Skeletal muscle satellite cell (primary cell): ENCODE measurements at regions not wholly inside any gene's neighbourhood (a gene's known extent, or its start where the extent isn't known, plus 50 kb on each side); places are given as distances from the start of the nearest gene placed in this dataset.

Experiments used
- H3K27me3 ChIP-seq: 2 replicates; pipeline ENCODE4 v1.7.0; 2013; ENCODE audit warnings: low read length; ENCODE audit not compliant: control insufficient read depth, insufficient read depth
- H3K36me3 ChIP-seq: 2 replicates; pipeline ENCODE4 v1.7.0; 2013; ENCODE audit warnings: mild to moderate bottlenecking, control low read depth, low read length; ENCODE audit not compliant: insufficient read depth
- H3K4me1 ChIP-seq: 2 replicates; pipeline ENCODE4 v1.7.0; 2013; ENCODE audit warnings: low read length; ENCODE audit not compliant: control insufficient read depth, insufficient read depth
- H3K4me2 ChIP-seq: 2 replicates; pipeline ENCODE4 v1.7.0; 2013; ENCODE audit warnings: mild to moderate bottlenecking, low read length
- H3K4me3 ChIP-seq: 2 replicates; pipeline ENCODE4 v1.7.0; 2013; ENCODE audit warnings: low read length
- H3K9ac ChIP-seq: 2 replicates; pipeline ENCODE4 v1.7.0; 2013; ENCODE audit warnings: mild to moderate bottlenecking, low read depth, low read length, moderate library complexity
- H3K9me3 ChIP-seq: replicated peaks from 2 replicates; pipeline ENCODE4 v1.7.0; 2013; ENCODE audit warnings: mild to moderate bottlenecking, control low read depth, low read length

DNA sequence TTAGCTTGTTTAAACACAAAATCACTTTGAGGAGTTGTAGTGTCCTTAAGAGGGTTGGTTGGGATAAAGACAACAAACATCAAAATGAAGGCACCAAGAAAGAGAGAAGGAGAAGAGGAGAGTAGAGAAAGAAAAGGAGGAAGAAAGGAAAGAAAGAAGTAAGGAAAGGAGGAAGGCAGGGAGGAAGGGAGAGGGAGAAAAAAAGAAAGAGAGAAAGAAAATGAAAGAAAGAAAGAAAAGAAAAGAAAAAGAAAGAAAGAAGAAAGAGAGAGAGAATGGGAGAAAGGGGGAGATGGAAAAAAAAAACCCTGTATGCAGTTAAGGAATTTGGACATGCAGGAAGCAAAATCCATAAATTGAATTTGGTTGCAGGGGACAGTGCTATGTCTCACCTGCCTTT, 635.4 kb upstream of the FZD8 start:
- Histone ChIP-seq H3K4me1 (peaks cover 5% of the 10 kb centered on the region), H3K27me3 (no peaks in the 10 kb centered on the region), H3K4me2 (no peak overlapping the region), H3K9me3 (no peaks in the 10 kb centered on the region), H3K9ac (no peak overlapping the region), H3K4me3 (no peak overlapping the region), H3K36me3 (no peaks in the 10 kb centered on the region)

DNA sequence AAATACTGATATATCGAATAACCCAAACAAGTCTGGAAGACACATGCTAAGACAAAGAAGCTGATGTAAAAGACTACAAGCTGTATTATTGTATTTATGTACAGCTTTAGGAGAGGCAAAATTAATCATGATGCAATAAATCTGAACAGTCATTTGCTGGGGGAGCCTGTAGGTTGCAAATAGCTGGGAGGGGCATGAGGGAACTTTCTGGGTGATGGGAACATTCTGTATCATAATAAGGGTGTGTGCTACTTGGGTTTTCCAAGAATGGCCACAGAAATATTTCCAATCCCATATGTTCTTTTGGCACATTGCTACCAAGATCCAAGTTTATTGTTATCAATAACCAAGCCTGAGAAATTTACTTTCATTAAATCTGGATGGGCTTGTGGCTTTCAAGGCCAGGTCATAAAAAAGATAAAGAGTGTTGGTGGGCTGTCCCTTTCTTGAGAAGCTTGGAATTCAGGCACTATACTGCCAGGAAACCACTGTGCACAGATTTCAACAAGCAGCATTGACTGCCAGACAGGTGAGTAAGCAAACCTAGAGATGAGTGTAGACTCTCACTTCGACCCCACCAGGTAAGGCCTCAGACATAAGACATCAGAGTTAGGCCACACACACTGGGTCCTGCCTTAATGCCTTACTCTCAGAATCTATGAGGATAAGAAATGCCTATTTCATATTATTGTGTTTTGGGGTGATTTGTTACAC, 629.7 kb upstream of the FZD8 start:
- Histone ChIP-seq H3K4me3 (no peak overlapping the region), H3K4me2 (no peak overlapping the region), H3K9ac (no peak overlapping the region), H3K36me3 (no peaks in the 10 kb centered on the region), H3K27me3 (no peaks in the 10 kb centered on the region), H3K9me3 (no peaks in the 10 kb centered on the region), H3K4me1 (no peaks in the 10 kb centered on the region)

GRCh38 chr10:36269222-36269621, 627.1 kb upstream of the FZD8 start:
- Histone ChIP-seq H3K4me1 (no peaks in the 10 kb centered on the region), H3K9ac (no peak overlapping the region), H3K36me3 (no peaks in the 10 kb centered on the region), H3K27me3 (no peaks in the 10 kb centered on the region), H3K4me2 (no peak overlapping the region), H3K4me3 (no peak overlapping the region), H3K9me3 (no peaks in the 10 kb centered on the region)

DNA sequence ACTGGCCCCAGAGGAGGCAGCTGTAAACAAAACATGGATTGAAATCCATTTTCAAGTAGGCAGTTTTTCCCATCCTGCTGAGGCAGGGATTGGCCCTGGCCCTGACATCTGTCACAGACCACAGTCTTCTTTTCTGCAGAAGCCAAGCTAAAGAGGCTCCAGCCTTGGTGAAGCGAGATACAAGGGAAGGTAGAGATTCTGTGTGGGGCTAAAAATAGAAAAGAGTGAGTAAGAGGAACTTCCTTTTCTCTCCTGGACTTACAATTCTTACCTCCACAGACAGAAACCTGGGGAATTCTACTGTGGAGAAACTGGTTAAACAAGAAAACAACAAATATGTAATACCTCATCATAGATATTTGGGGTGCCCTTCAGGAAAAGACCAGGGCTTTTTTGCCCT, 624.8 kb upstream of the FZD8 start:
- H3K9me3 ChIP-seq, result no peaks in the 10 kb centered on the region
- no peaks in the 10 kb centered on the region for H3K36me3 ChIP-seq

DNA sequence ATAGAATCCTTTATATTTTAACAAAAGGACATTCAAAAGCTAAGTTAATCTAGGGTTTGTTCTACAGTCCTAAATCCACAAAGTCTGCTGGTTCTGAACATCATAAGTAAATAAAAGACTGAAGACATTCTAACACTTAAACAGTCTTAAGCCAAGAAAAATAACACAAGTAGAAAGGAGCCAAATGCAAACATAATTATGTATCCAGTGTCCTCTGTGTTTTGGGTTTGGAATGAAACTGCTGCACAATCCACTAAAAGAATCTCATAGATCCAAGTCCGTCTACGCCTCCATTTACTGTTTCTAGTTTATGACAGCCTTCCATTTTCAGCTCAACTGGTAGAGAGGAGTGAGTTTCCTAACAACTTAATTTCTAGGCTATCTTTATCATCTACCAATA, 623.6 kb upstream of the FZD8 start:
- Histone ChIP-seq H3K36me3 (no peaks in the 10 kb centered on the region), H3K4me1 (no peaks in the 10 kb centered on the region), H3K4me3 (no peak overlapping the region), H3K9me3 (no peaks in the 10 kb centered on the region), H3K27me3 (no peaks in the 10 kb centered on the region), H3K9ac (no peak overlapping the region), H3K4me2 (no peak overlapping the region)

More for the DNA sequence above, 624.8 kb upstream of the FZD8 start:
- Histone ChIP-seq H3K4me3 (no peak overlapping the region), H3K27me3 (no peaks in the 10 kb centered on the region), H3K9ac (no peak overlapping the region), H3K4me2 (no peak overlapping the region), H3K4me1 (no peaks in the 10 kb centered on the region)

GRCh38 chr10:36263871-36264270, 621.8 kb upstream of the FZD8 start:
- no peak overlapping the region for H3K4me3 ChIP-seq
- H3K4me1 ChIP-seq, result no peaks in the 10 kb centered on the region
- H3K4me2 ChIP-seq, result no peak overlapping the region
- no peak overlapping the region for H3K9ac ChIP-seq
- H3K9me3 ChIP-seq, result no peaks in the 10 kb centered on the region
- no peaks in the 10 kb centered on the region for H3K27me3 ChIP-seq
- no peaks in the 10 kb centered on the region for H3K36me3 ChIP-seq

- Histone ChIP-seq H3K9ac (no peak overlapping the region), H3K27me3 (no peaks in the 10 kb centered on the region), H3K4me2 (no peak overlapping the region), H3K9me3 (no peaks in the 10 kb centered on the region), H3K4me1 (peaks cover 29% of the 10 kb centered on the region), H3K4me3 (no peak overlapping the region), H3K36me3 (no peaks in the 10 kb centered on the region)
Observed at GRCh38 chr10:36256948-36257356, 614.9 kb upstream of the FZD8 start.

DNA sequence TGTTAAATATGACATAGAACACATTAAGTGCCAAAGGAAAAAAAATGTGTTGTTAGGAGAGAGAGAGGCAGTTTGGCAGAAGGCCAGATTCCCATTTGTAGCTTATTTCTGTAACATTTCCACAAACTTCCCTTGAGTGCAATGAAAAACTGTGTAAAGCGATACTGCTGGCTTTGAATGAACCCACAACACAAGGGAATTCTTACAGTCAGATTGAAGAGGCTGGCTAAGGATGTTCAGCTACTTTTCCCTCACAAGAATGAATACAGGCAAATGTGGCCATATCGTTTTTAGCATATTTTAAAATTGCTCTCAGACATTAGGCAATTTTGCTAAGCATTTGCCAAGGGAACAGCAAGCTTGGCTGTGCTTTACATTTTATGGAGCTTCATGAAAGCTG, 614.1 kb upstream of the FZD8 start:
- Histone ChIP-seq H3K4me2 (no peak overlapping the region), H3K9me3 (no peaks in the 10 kb centered on the region), H3K4me1 (peaks cover 29% of the 10 kb centered on the region), H3K9ac (no peak overlapping the region), H3K4me3 (no peak overlapping the region), H3K36me3 (no peaks in the 10 kb centered on the region), H3K27me3 (no peaks in the 10 kb centered on the region)

DNA sequence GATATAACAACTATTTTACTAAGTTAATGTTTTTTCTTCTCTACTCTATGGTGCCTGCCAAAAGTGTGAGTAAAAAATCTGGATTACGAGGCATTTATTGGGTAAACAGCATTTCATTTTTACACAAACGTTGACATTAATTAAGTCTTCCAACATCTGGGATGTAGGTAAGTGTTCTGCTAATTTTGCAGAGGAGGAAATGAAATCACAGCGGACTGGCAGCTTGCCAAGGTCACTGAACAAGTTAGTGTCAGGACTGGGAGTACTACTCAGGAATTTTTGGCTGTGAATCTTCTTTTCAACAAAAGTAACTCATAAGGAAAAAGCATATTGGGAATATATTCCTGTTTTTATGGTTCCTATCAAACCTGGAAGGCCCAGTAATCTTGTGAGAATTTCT, 612.1 kb upstream of the FZD8 start:
- Histone ChIP-seq H3K4me3 (no peak overlapping the region), H3K9me3 (no peaks in the 10 kb centered on the region), H3K36me3 (no peaks in the 10 kb centered on the region), H3K27me3 (no peaks in the 10 kb centered on the region), H3K4me2 (no peak overlapping the region), H3K9ac (no peak overlapping the region), H3K4me1 (peaks cover 29% of the 10 kb centered on the region)

DNA sequence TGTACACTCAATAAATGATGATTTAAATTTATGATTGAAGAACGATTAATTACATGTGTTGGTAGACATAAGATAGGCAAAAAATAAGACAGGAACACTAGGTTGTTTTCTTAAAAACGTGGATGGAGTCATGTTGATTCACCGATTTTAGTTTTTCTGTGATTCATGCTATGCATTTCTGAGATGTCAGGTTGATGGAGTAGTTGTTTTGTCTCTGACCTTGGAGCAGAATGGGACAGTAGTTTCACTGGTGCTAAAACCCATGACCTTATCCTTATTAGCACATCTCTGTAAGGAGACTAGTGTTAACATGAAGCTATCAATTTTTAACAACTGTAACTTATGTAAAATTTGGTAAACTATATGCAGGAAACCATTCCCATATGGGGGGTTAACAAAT, 611.6 kb upstream of the FZD8 start:
- Histone ChIP-seq H3K4me2 (no peak overlapping the region), H3K4me3 (no peak overlapping the region), H3K9me3 (no peaks in the 10 kb centered on the region), H3K27me3 (no peaks in the 10 kb centered on the region), H3K36me3 (no peaks in the 10 kb centered on the region), H3K4me1 (peaks cover 29% of the 10 kb centered on the region), H3K9ac (no peak overlapping the region)

DNA sequence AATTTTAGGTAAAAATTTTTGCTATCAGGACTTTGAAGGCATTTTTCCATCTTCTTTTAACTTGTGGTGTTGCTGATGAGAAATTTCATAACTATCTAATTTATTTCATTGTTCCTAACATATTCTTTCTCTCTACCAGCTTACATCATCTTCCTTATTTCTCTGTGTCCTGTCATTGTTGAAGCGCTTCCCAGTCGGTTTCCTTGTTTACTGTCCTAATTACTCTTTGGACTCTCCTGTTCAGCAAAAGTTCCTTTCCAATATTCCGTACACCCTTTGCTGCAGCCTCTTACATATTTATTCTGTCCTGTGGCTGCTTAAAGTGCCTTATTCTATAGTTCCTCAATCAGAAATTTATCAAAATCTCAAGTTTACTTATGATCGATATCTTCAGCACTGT, 609.0 kb upstream of the FZD8 start:
- Histone ChIP-seq H3K4me3 (no peak overlapping the region), H3K4me1 (peaks cover 14% of the 10 kb centered on the region)

GRCh38 chr10:36248304-36248981, 606.3 kb upstream of the FZD8 start:
- no peak overlapping the region for H3K4me2 ChIP-seq
- peaks cover under 1% of the 10 kb centered on the region for H3K4me1 ChIP-seq
- H3K27me3 ChIP-seq, result no peaks in the 10 kb centered on the region
- no peak overlapping the region for H3K9ac ChIP-seq
- H3K9me3 ChIP-seq, result no peaks in the 10 kb centered on the region
- H3K36me3 ChIP-seq, result no peaks in the 10 kb centered on the region
- H3K4me3 ChIP-seq, result no peak overlapping the region

More for the DNA sequence above, 609.0 kb upstream of the FZD8 start:
- no peaks in the 10 kb centered on the region for H3K36me3 ChIP-seq
- H3K9ac ChIP-seq, result no peak overlapping the region
- H3K27me3 ChIP-seq, result no peaks in the 10 kb centered on the region
- H3K9me3 ChIP-seq, result no peaks in the 10 kb centered on the region
- no peak overlapping the region for H3K4me2 ChIP-seq
